Subcutaneous abdominal adipose tissue (tissue), 5 donors: ENCODE measurements at regions not wholly inside any gene's neighbourhood (a gene's known extent, or its start where the extent isn't known, plus 50 kb on each side); places are given as distances from the start of the nearest gene placed in this dataset.
A peak's percentile ranks its signal among the peaks of the same experiment; 100 is the strongest.
"Not testable (repeated sequence)": the region's sequence is repeated elsewhere in the genome, so short reads cannot be mapped to it uniquely, and the experiment has no call there.

ENCODE experiments used
- H3K27ac ChIP-seq: one replicate; pipeline ENCODE4 v1.7.0; 2013; ENCODE audit warnings: low read depth, mild to moderate bottlenecking, inconsistent platforms, low read length, moderate library complexity
- H3K27me3 ChIP-seq, 5 donors: one replicate each; pipeline ENCODE4 v1.7.0; 2013; ENCODE audit warnings: low read length in 5 of 5, inconsistent platforms in 1 of 5; ENCODE audit not compliant: control insufficient read depth in 5 of 5, insufficient read depth in 4 of 5
- H3K36me3 ChIP-seq, 5 donors: one replicate each; pipeline ENCODE4 v1.7.0; 2013; ENCODE audit warnings: low read length in 5 of 5; ENCODE audit not compliant: control insufficient read depth in 5 of 5, insufficient read depth in 5 of 5
- H3K4me1 ChIP-seq, 5 donors: one replicate each; pipeline ENCODE4 v1.7.0; 2013; ENCODE audit warnings: low read length in 5 of 5, mild to moderate bottlenecking in 3 of 5, moderate library complexity in 1 of 5; ENCODE audit not compliant: control insufficient read depth in 5 of 5, insufficient read depth in 5 of 5
- H3K4me3 ChIP-seq, 5 donors: one replicate each; pipeline ENCODE4 v1.7.0; 2013; ENCODE audit warnings: low read length in 5 of 5, low read depth in 1 of 5
- H3K9ac ChIP-seq, 5 donors: one replicate each; pipeline ENCODE4 v1.7.0; 2013; ENCODE audit warnings: low read length in 5 of 5, mild to moderate bottlenecking in 4 of 5, moderate library complexity in 3 of 5
- H3K9me3 ChIP-seq, 5 donors: one replicate each; pipeline ENCODE4 v1.7.0; 2013; ENCODE audit warnings: low read length in 5 of 5; ENCODE audit not compliant: control insufficient read depth in 5 of 5
- donor health status: healthy.
- donor health status: healthy.
- donor health status: healthy.
- donor health status: healthy.
- donor health status: healthy.

- H3K27me3 ChIP-seq = no peaks in the 10 kb centered on the region
- no peak overlapping the region for H3K4me3 ChIP-seq
- no peak overlapping the region for H3K9ac ChIP-seq
- peaks cover 0 to 4% (median 0%) of the 10 kb centered on the region in 5 donors for H3K9me3 ChIP-seq
- H3K27ac ChIP-seq = no peak overlapping the region
- no peaks in the 10 kb centered on the region for H3K36me3 ChIP-seq
- no peaks in the 10 kb centered on the region for H3K4me1 ChIP-seq
Observed at GRCh38 chr4:4952273-4952672, 67.0 kb downstream of the CYTL1 start.

GRCh38 chr4:4959344-4960074, 59.7 kb downstream of the CYTL1 start:
- H3K4me1 ChIP-seq, H3K36me3 ChIP-seq, H3K27me3 ChIP-seq: not testable (repeated sequence)

GRCh38 chr4:4960574-4960973, 58.7 kb downstream of the CYTL1 start:
- no peaks in the 10 kb centered on the region for H3K4me1 ChIP-seq
- H3K9ac ChIP-seq = no peak overlapping the region
- H3K36me3 ChIP-seq = no peaks in the 10 kb centered on the region
- H3K27me3 ChIP-seq = no peaks in the 10 kb centered on the region
- no peak overlapping the region for H3K27ac ChIP-seq
- peaks cover 6 to 27% (median 20%) of the 10 kb centered on the region in 5 donors for H3K9me3 ChIP-seq
- H3K4me3 ChIP-seq = no peak overlapping the region

More at GRCh38 chr4:4959344-4960074, 59.7 kb downstream of the CYTL1 start:
- peaks cover 6 to 27% (median 20%) of the 10 kb centered on the region in 5 donors for H3K9me3 ChIP-seq
- not testable (repeated sequence) for H3K4me3 ChIP-seq, H3K27ac ChIP-seq, H3K9ac ChIP-seq

- H3K27ac ChIP-seq = no peak overlapping the region
- H3K4me1 ChIP-seq = no peaks in the 10 kb centered on the region
- H3K36me3 ChIP-seq = no peaks in the 10 kb centered on the region
- no peak overlapping the region for H3K9ac ChIP-seq
- peak overlapping the region in 1 of 5 donors; percentile 41 for H3K4me3 ChIP-seq
- peaks cover 6 to 27% (median 20%) of the 10 kb centered on the region in 5 donors for H3K9me3 ChIP-seq
- H3K27me3 ChIP-seq = no peaks in the 10 kb centered on the region
Observed at GRCh38 chr4:4961936-4962335, 57.3 kb downstream of the CYTL1 start.

GRCh38 chr4:4962928-4963327, 56.3 kb downstream of the CYTL1 start:
- Histone ChIP-seq H3K4me3 (no peak overlapping the region), H3K9me3 (peaks cover 6 to 27% (median 20%) of the 10 kb centered on the region in 5 donors), H3K4me1 (peaks cover 0 to 3% (median 0%) of the 10 kb centered on the region in 5 donors), H3K27me3 (no peaks in the 10 kb centered on the region), H3K9ac (no peak overlapping the region), H3K27ac (no peak overlapping the region), H3K36me3 (no peaks in the 10 kb centered on the region)
